ENCODE measurements at regions not wholly inside any gene's neighbourhood (a gene's known extent, or its start where the extent isn't known, plus 50 kb on each side); places are given as distances from the start of the nearest gene placed in this dataset.

- ChIA-PET CTCF (ENCODE audit: partially characterized antibody) (interaction anchor here (0.6 to 4.7 kb wide), 18 partner anchors 12 to 237 kb away, joined by 3 to 32 read pairs (median 4); partner anchors contain the start of genes PCDH1 and RNF14), POLR2A (ENCODE audit: partially characterized antibody) (interaction anchor here (0.9 to 1.8 kb wide), 3 partner anchors 12 to 16 kb away, joined by 3 to 8 read pairs (median 4); no protein-coding TSS in a partner anchor)
- H3K9ac ChIP-seq (replicated peaks in 1 of 4; ENCODE audit: extremely low read depth in 1 of 4, low read depth in 3 of 4, low read length in 3 of 4) = no peak overlapping the region
These were observed 50.4 kb upstream of the ARAP3 start for GRCh38 chr5:141732417-141732816.

More at GRCh38 chr5:141732417-141732816, 50.4 kb upstream of the ARAP3 start:
- H2BK20ac ChIP-seq (ENCODE audit: low read length) = no peak overlapping the region
- TF ChIP-seq PHF8 (conservative IDR thresholded peaks at IDR 0.05; ENCODE audit: low read depth, low read length) (no peak), POU5F1 (IDR thresholded peaks at IDR 0.05; ENCODE audit: low read depth, low read length) (no peak), FOSL1 (IDR thresholded peaks at IDR 0.05; ENCODE audit: insufficient read depth, low read depth, low read length) (no peak), GABPA (IDR thresholded peaks at IDR 0.05; ENCODE audit: borderline replicate concordance, insufficient read depth, low read length) (no peak), BCL11A (IDR thresholded peaks at IDR 0.05; ENCODE audit: low read depth in 2 of 2, low read length in 2 of 2) (no peak), YY1 (IDR thresholded peaks at IDR 0.05; ENCODE audit: low read depth, low read length) (no peak), SP2 (IDR thresholded peaks at IDR 0.05; ENCODE audit: low read length) (no peak), TAF7 (optimal IDR thresholded peaks at IDR 0.05; ENCODE audit: borderline replicate concordance, low read depth, low read length) (no peak), SUZ12 (IDR thresholded peaks at IDR 0.05; ENCODE audit: low read length) (no peak), JUN (IDR thresholded peaks at IDR 0.05; ENCODE audit: low read depth, low read length) (no peak)
- H3K79me2 ChIP-seq (ENCODE audit: control insufficient read depth in 1 of 2, insufficient read depth in 2 of 2, low read length in 2 of 2) = no peaks in the 10 kb centered on the region
- no peak overlapping the region for H2BK120ac ChIP-seq (replicated peaks; ENCODE audit: low read depth, low read length)
- no peaks in the 10 kb centered on the region for H3K9me3 ChIP-seq (ENCODE audit: insufficient read depth in 2 of 2, low read depth in 1 of 2, low read length in 1 of 2)
- no peak overlapping the region for H4K91ac ChIP-seq (replicated peaks; ENCODE audit: insufficient read length, low read length)
- no peak overlapping the region for H2BK12ac ChIP-seq (ENCODE audit: low read depth, low read length)
- FAIRE-seq = no peak
- no peak overlapping the region for H3K4me2 ChIP-seq (ENCODE audit: insufficient read depth in 1 of 2, low read depth in 2 of 2, low read length in 2 of 2)
- H4K5ac ChIP-seq (ENCODE audit: insufficient read length, low read depth, low read length) = no peak overlapping the region
- H3K23me2 ChIP-seq (ENCODE audit: low read depth, low read length) = no peaks in the 10 kb centered on the region
- H3K23ac ChIP-seq (ENCODE audit: insufficient read length) = no peak overlapping the region
- no peaks in the 10 kb centered on the region for H3K79me1 ChIP-seq (ENCODE audit: low read depth, low read length)
- H3K56ac ChIP-seq (replicated peaks; ENCODE audit: insufficient read length, low read depth, low read length) = no peak overlapping the region
- H3K4me3 ChIP-seq (ENCODE audit: extremely low read depth in 1 of 4, insufficient read depth in 2 of 4, low read depth in 3 of 4, low read length in 4 of 4) = no peak overlapping the region
- no peak overlapping the region for H3K27ac ChIP-seq (ENCODE audit: low read depth, low read length)
- no peak for DNase-seq (ENCODE audit: low read depth in 1 of 2, low spot score in 2 of 2)
- no peak overlapping the region for H4K8ac ChIP-seq (ENCODE audit: extremely low read depth, insufficient read depth, low read length)
- no peak overlapping the region for H3K18ac ChIP-seq (ENCODE audit: extremely low read depth, low read length)
- no peak overlapping the region for H2AK5ac ChIP-seq (ENCODE audit: low read depth, low read length)
- H3K4me1 ChIP-seq (replicated peaks in 1 of 4; ENCODE audit: control insufficient read depth in 3 of 4, insufficient read depth in 4 of 4, low read length in 3 of 4) = peaks cover 1 to 12% (median 11%) of the 10 kb centered on the region in 4 experiments; a peak in 5 of 7 replicates
- H2BK5ac ChIP-seq (ENCODE audit: low read depth, low read length) = no peak overlapping the region
- no peak overlapping the region for H3K14ac ChIP-seq (ENCODE audit: insufficient read length)
- no peaks in the 10 kb centered on the region for H3K27me3 ChIP-seq (replicated peaks in 1 of 4; ENCODE audit: control insufficient read depth in 3 of 4, extremely low read depth in 1 of 4, insufficient read depth in 3 of 4, low read length in 3 of 4)
- H3K4ac ChIP-seq (replicated peaks; ENCODE audit: insufficient read length, low read depth, low read length) = no peak overlapping the region
- H2BK15ac ChIP-seq (ENCODE audit: low read length) = no peak overlapping the region
- no peaks in the 10 kb centered on the region for H4K20me1 ChIP-seq (replicated peaks in 1 of 2; ENCODE audit: control insufficient read depth in 1 of 2, insufficient read depth in 2 of 2, low read length in 2 of 2)
- H3K36me3 ChIP-seq (ENCODE audit: control insufficient read depth in 2 of 4, insufficient read depth in 4 of 4, low read length in 3 of 4) = no peaks in the 10 kb centered on the region
- no peak overlapping the region for H2AFZ ChIP-seq (ENCODE audit: low read length)

All from H1 (cell line).